ENCODE measurements at regions not wholly inside any gene's neighbourhood (a gene's known extent, or its start where the extent isn't known, plus 50 kb on each side); places are given as distances from the start of the nearest gene placed in this dataset.
A peak's percentile ranks its signal among the peaks of the same experiment; 100 is the strongest.

DNA sequence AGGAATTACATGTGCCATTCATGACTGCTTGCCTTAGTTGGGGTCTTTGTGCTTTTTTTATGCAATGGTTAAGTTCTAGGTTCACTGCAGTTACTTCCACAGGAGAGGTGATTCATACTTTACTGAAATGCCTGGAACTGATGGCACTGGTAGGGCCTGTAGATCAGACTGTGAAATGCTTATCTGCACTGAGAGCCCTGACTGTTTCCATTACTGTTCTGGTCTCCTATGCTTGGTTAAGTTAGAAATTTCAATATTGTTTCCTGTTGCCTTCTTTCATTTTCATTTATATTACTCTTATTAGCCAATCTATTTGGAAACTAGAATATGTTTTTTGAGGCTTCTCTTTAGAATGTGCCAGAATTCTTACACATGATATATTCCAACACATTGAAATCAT, 484.1 kb upstream of the SEMA6A start:
- DNase-seq (ENCODE audit: low spot score) = no peak

- no peak for DNase-seq (ENCODE audit: low spot score)
These were observed 480.9 kb upstream of the SEMA6A start for GRCh38 chr5:117055517-117055916.

- no peak for DNase-seq (ENCODE audit: low spot score)
These were observed 480.3 kb upstream of the SEMA6A start for GRCh38 chr5:117054911-117055310.

- no peak for DNase-seq (ENCODE audit: low spot score)
These were observed 479.5 kb upstream of the SEMA6A start for GRCh38 chr5:117054141-117054540.

DNA sequence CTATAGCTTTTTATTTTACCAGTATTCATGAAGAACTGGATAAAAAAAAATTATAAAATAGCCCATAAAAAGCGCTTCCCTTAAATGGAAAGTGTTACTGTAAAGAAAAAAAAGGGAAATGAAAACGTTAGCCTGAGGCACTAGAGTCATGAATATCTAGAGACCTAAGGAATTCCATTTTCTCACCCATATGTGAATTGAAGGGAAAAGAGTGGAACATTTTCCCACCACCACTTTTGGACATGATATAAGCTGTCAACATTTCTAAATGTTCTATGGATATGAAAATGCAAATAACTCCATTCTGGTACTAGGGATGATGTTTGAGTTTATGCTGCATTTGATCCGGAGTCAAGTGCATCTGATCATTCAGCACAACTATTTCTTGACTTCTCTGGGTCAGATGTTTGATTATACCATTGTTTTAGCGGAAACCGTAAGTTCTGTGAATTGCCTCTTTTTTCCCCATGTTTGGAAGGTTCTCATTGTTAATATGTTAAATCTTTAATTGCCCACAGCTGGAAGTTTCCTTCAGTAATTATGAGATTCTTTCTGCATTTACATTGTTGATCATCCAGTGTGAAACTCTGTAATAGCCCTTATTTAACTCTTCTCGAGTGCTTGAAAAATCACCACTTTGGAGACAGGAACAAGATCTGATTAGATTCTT, 467.4 kb upstream of the SEMA6A start:
- DNase-seq (ENCODE audit: low spot score) = no peak

GRCh38 chr5:117039035-117039434, 464.4 kb upstream of the SEMA6A start:
- no peak for DNase-seq (ENCODE audit: low spot score)

DNA sequence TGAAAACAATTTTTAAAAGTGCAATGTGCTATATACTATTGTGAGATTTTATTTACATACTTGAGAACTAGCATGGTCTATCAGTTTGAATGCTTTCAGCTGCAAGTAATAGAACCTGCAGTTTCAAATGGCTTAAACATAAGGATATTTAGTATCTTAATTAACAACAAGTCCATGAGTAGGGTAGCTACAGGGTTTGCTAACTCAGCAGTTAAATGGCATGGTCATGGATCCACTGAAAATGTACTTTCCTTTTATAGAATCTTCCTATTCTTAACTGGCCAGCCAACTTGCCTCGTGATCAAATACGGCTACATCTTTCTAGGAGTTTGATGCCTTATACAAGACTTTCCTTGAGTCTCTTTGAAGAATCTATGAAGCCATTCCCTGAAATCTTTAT, 452.8 kb upstream of the SEMA6A start:
- DNase-seq (ENCODE audit: low spot score) = no peak

DNA sequence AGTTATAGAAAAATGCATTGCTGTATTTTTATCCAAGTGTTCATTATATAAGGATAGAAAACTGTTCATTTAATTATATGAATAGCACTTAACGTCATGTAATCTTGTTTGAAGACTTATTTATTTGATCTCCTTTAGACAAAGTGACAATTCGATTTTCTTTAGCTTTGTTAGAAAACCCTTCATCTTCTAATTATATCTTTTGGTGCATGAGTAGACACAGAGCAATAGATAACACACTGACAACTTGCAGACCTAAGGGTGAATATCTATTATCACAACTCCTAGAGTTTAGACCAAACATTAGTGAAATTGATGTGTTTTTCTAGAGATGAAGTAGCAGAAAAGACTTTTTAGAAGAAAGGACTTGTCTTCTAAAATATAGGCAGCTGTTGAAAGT, 446.4 kb upstream of the SEMA6A start:
- DNase-seq (ENCODE audit: low spot score) = no peak

DNA sequence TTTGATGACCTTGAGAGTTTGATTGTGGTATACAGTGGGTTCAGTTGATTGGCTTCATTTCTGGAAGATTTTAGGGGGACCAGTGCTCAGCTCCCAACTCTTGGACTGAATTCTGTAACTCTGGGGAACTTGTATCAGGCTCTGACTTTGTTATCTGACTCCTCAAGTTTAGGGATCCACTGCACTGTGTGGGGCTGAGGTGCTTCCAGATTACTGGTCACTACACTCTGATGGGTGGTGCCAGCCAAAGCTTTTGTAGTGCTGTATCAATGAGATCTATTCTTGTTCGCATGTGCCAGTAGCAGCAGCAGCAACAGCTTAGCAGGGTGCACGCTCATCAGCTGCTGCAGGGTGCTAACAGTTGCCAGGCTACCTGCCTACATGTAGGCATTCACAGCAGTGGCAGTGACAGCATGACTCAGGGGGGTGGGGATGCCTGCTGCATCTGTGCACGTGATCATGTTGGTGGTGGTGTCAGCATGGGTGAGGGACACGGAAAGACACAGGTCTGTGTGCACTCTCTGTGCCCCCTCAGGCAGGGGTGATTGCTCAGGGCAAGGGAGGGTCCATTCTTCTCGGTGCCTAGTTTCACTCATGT, 438.8 kb upstream of the SEMA6A start:
- no peak for DNase-seq (ENCODE audit: low spot score)

GRCh38 chr5:117010574-117010973, 436.0 kb upstream of the SEMA6A start:
- DNase-seq (ENCODE audit: low spot score) = no peak

DNA sequence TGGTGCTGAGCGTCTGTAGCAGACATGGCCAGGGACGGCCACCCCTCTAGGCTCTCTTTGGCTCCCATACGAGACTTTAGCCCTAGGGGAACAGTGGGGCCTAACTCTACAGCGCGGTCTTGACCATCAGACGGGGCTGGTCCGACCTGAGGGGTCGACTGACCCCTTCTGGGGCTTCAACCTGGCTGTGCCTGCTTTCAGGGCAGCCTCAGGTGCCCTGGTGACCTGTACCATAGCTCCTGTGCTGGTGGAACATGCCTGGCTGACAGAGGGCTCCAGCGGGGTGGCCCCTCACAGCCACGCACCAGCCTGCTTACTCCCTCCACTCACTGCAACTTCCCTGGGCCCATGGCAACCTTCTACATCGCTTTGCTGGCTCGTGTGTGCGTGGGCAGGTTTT, 423.4 kb upstream of the SEMA6A start:
- DNase-seq (ENCODE audit: low spot score) = no peak

DNA sequence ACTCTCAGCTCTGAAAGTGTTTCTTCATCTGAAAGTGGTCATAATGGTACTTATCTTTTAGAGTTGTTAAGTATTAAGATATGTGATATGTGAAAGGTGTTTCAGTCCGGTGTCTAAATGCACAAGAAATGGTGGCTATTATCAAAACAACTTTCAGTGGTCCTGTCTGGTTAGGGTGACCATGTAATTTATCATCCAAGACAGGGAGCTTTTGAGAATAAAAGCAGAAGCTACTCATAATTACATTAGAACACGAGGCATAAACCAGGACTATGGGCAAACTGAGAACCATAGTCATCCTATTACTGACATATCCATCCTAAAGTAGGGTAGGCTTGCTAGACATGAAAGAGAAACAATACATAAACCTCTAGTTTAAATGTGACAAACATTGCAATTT, 418.1 kb upstream of the SEMA6A start:
- no peak for DNase-seq (ENCODE audit: low spot score)

DNA sequence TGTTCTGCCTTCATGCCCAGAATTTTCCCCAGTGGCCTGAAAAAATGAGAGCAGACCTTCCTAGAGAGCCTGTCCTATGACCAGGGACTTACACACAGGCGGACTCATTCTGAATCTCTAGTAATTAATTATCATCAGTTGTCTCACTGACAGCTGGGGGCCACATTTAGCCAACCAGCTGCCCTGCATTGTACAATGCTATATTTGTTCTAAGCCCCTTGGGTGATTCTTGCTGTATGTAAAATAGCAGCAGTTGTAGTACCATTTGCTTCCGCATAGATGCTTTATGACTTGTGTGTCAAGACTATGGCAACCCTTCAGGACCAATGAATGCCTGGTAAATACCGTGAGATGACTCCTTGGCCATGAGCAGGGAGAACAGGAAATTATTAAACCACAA, 415.4 kb upstream of the SEMA6A start:
- no peak for DNase-seq (ENCODE audit: low spot score)

- no peak for DNase-seq (ENCODE audit: low spot score)
These were observed 407.4 kb upstream of the SEMA6A start for GRCh38 chr5:116982035-116982434.

- DNase-seq (ENCODE audit: low spot score) = no peak
These were observed 406.0 kb upstream of the SEMA6A start for GRCh38 chr5:116980581-116980980.

- DNase-seq (ENCODE audit: low spot score) = no peak
These were observed 402.1 kb upstream of the SEMA6A start for GRCh38 chr5:116976767-116977166.

GRCh38 chr5:116971131-116971530, 396.5 kb upstream of the SEMA6A start:
- no peak for DNase-seq (ENCODE audit: low spot score)

DNA sequence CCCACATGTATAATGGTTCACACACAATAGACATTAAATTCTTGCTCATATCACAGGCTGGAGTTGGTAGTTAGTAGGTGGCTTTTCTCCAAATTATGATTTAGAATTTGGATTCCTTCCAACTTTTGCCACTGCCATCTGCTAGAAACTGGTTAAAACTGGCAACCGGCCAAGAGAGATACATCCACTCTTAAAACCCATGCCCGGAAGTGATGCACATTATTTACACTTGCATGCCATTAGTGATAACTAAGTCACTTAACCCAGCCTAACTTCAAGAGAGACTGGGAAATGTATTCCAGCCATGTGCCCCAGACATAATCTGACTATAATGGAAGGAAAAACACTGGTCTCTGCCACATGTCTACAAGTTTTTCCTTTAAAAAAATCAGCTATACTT, 395.7 kb upstream of the SEMA6A start:
- peak; percentile 32 for DNase-seq (ENCODE audit: low spot score)

DNA sequence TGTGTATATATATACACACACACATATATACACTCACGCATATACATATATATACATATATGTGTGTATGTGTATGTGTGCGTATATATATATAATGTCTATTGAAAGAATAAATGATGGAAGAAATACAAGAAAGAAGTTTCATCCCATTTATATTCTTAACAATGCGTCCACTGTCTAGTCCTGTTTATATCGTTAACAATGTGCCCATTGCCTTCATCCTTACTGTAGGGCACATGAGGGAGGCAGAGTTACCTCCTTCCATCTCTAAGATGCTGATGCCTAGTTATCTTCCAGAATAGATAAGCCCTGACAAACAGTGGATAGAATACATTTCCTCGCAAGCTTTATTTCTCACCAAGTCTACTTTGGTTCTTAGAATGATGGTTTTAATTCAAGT, 389.8 kb upstream of the SEMA6A start:
- DNase-seq (ENCODE audit: low spot score) = no peak

GRCh38 chr5:116961021-116961420, 386.4 kb upstream of the SEMA6A start:
- no peak for DNase-seq (ENCODE audit: low spot score)

- no peak for DNase-seq (ENCODE audit: low spot score)
These were observed 385.2 kb upstream of the SEMA6A start for GRCh38 chr5:116959843-116960242.

GRCh38 chr5:116953251-116953930, 378.8 kb upstream of the SEMA6A start:
- no peak for DNase-seq (ENCODE audit: low spot score)

DNA sequence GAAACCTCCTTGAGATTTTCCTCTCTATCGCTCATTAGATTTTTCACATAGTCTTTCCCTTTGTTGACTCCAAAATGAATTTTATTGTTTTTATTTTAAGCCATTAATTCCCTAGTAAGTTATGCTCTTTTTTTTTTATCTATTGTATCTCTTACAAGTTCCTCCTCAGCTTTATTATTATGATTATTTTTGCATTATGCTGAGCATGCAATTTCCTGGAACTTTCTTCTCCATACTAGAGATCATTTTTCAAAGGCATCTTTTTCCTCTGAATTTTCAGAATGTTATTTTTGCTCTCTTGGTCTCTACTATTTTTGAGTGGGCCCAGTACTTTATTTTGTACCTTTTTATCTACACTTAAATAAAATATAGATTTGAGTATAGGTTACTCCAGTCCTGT, 376.6 kb upstream of the SEMA6A start:
- no peak for DNase-seq (ENCODE audit: low spot score)
